ENCODE measurements at regions not wholly inside any gene's neighbourhood (a gene's known extent, or its start where the extent isn't known, plus 50 kb on each side); places are given as distances from the start of the nearest gene placed in this dataset.
"Not testable (repeated sequence)": the region's sequence is repeated elsewhere in the genome, so short reads cannot be mapped to it uniquely, and the experiment has no call there.

DNA sequence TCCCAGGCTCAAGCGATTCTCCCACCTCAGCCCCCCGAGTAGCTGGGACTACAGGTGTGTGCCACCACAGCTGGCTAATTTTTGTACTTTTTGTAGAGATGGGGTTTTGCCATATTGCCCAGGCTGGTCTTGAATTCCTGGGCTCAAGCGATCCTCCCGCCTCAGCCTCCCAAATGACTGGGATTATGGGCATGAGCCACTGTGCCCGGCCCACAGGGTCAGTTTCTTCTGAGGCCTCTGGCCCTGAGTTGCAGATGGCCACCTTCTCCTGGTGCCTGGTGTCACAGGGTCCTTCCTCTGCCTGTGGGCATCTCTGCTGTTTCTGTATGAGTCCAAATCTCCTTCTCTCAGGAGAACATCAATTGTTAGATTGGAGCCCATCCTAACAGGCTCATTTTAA is 121.4 kb upstream of the TNRC6C start:
- H3K4me3 ChIP-seq (ENCODE audit: low read depth, low read length); POLR2A ChIA-PET; CTCF ChIA-PET; H3K27ac ChIP-seq (ENCODE audit: extremely low read depth, low read depth, low read length); H3K9me3 ChIP-seq (ENCODE audit: control insufficient read depth, insufficient read depth, low read depth, low read length); H3K4me1 ChIP-seq (ENCODE audit: control insufficient read depth, insufficient read depth, low read length); H3K36me3 ChIP-seq (ENCODE audit: control insufficient read depth in 2 of 2, insufficient read depth in 1 of 2, low read length in 2 of 2): not testable (repeated sequence)
- TF ChIP-seq ZNF548 (tag by site-specific recombination; IDR thresholded peaks at IDR 0.05) = peak; percentile 52; the same call in 1 of the 2 replicates

DNA sequence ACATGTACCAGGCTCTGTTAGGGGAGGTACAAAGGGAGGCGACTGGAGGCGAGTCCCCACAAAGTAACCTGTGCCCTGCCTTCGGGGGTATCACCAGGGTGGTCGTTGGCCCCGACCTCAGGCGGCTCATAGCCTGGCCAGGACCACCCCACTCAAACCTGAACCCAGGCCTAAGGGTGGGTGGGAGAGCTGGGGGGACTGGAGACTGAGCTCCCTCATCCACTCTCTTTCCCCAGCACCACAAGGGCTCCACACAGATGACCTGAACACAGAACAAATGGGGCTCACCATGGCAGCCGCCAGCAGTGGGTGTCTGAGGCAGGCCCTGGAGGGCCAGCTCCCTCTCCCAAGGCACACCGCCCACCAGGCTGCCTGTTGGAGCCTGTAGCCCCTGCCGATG is 120.6 kb upstream of the TNRC6C start:
- Histone ChIP-seq H3K36me3 (ENCODE audit: control insufficient read depth in 2 of 2, insufficient read depth in 1 of 2, low read length in 2 of 2) (no peaks in the 10 kb centered on the region), H3K4me1 (ENCODE audit: control insufficient read depth, insufficient read depth, low read length) (peaks cover 7% of the 10 kb centered on the region; the same call in 1 of the 2 replicates), H3K4me3 (ENCODE audit: low read depth, low read length) (no peak overlapping the region), H3K27ac (ENCODE audit: extremely low read depth, low read depth, low read length) (no peak overlapping the region), H3K9me3 (ENCODE audit: control insufficient read depth, insufficient read depth, low read depth, low read length) (no peaks in the 10 kb centered on the region)
- ChIA-PET POLR2A (no interaction called here), CTCF (interaction anchor here (1.1 kb wide), 1 partner anchor 23 kb away, joined by 4 read pairs; no protein-coding TSS in a partner anchor)
- TF ChIP-seq ZNF239 (tag by site-specific recombination; IDR thresholded peaks at IDR 0.05) = no peak
- TF ChIP-seq, protein P1, sequence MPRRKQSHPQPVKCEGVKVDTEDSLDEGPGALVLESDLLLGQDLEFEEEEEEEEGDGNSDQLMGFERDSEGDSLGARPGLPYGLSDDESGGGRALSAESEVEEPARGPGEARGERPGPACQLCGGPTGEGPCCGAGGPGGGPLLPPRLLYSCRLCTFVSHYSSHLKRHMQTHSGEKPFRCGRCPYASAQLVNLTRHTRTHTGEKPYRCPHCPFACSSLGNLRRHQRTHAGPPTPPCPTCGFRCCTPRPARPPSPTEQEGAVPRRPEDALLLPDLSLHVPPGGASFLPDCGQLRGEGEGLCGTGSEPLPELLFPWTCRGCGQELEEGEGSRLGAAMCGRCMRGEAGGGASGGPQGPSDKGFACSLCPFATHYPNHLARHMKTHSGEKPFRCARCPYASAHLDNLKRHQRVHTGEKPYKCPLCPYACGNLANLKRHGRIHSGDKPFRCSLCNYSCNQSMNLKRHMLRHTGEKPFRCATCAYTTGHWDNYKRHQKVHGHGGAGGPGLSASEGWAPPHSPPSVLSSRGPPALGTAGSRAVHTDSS (tag by site-specific recombination; IDR thresholded peaks at IDR 0.05) = no peak
- TF ChIP-seq ZNF529 (tag by site-specific recombination; IDR thresholded peaks at IDR 0.05; ENCODE audit: insufficient replicate concordance) = no peak
- TF ChIP-seq ZNF501 (tag by site-specific recombination; IDR thresholded peaks at IDR 0.05) = no peak
- TF ChIP-seq, protein P2, sequence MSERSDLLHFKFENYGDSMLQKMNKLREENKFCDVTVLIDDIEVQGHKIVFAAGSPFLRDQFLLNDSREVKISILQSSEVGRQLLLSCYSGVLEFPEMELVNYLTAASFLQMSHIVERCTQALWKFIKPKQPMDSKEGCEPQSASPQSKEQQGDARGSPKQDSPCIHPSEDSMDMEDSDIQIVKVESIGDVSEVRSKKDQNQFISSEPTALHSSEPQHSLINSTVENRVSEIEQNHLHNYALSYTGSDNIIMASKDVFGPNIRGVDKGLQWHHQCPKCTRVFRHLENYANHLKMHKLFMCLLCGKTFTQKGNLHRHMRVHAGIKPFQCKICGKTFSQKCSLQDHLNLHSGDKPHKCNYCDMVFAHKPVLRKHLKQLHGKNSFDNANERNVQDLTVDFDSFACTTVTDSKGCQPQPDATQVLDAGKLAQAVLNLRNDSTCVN (tag by site-specific recombination; optimal IDR thresholded peaks at IDR 0.05) = no peak
- TF ChIP-seq ZNF792 (tag by site-specific recombination; IDR thresholded peaks at IDR 0.05) = no peak
- TF ChIP-seq, protein P3, sequence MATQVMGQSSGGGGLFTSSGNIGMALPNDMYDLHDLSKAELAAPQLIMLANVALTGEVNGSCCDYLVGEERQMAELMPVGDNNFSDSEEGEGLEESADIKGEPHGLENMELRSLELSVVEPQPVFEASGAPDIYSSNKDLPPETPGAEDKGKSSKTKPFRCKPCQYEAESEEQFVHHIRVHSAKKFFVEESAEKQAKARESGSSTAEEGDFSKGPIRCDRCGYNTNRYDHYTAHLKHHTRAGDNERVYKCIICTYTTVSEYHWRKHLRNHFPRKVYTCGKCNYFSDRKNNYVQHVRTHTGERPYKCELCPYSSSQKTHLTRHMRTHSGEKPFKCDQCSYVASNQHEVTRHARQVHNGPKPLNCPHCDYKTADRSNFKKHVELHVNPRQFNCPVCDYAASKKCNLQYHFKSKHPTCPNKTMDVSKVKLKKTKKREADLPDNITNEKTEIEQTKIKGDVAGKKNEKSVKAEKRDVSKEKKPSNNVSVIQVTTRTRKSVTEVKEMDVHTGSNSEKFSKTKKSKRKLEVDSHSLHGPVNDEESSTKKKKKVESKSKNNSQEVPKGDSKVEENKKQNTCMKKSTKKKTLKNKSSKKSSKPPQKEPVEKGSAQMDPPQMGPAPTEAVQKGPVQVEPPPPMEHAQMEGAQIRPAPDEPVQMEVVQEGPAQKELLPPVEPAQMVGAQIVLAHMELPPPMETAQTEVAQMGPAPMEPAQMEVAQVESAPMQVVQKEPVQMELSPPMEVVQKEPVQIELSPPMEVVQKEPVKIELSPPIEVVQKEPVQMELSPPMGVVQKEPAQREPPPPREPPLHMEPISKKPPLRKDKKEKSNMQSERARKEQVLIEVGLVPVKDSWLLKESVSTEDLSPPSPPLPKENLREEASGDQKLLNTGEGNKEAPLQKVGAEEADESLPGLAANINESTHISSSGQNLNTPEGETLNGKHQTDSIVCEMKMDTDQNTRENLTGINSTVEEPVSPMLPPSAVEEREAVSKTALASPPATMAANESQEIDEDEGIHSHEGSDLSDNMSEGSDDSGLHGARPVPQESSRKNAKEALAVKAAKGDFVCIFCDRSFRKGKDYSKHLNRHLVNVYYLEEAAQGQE (tag by site-specific recombination; IDR thresholded peaks at IDR 0.05) = no peak
- no peak for TF ChIP-seq GLIS1 (tag by site-specific recombination; IDR thresholded peaks at IDR 0.05)
- no peak for TF ChIP-seq ZNF214 (tag by site-specific recombination; IDR thresholded peaks at IDR 0.05; ENCODE audit: borderline replicate concordance)
- TF ChIP-seq, protein P4, sequence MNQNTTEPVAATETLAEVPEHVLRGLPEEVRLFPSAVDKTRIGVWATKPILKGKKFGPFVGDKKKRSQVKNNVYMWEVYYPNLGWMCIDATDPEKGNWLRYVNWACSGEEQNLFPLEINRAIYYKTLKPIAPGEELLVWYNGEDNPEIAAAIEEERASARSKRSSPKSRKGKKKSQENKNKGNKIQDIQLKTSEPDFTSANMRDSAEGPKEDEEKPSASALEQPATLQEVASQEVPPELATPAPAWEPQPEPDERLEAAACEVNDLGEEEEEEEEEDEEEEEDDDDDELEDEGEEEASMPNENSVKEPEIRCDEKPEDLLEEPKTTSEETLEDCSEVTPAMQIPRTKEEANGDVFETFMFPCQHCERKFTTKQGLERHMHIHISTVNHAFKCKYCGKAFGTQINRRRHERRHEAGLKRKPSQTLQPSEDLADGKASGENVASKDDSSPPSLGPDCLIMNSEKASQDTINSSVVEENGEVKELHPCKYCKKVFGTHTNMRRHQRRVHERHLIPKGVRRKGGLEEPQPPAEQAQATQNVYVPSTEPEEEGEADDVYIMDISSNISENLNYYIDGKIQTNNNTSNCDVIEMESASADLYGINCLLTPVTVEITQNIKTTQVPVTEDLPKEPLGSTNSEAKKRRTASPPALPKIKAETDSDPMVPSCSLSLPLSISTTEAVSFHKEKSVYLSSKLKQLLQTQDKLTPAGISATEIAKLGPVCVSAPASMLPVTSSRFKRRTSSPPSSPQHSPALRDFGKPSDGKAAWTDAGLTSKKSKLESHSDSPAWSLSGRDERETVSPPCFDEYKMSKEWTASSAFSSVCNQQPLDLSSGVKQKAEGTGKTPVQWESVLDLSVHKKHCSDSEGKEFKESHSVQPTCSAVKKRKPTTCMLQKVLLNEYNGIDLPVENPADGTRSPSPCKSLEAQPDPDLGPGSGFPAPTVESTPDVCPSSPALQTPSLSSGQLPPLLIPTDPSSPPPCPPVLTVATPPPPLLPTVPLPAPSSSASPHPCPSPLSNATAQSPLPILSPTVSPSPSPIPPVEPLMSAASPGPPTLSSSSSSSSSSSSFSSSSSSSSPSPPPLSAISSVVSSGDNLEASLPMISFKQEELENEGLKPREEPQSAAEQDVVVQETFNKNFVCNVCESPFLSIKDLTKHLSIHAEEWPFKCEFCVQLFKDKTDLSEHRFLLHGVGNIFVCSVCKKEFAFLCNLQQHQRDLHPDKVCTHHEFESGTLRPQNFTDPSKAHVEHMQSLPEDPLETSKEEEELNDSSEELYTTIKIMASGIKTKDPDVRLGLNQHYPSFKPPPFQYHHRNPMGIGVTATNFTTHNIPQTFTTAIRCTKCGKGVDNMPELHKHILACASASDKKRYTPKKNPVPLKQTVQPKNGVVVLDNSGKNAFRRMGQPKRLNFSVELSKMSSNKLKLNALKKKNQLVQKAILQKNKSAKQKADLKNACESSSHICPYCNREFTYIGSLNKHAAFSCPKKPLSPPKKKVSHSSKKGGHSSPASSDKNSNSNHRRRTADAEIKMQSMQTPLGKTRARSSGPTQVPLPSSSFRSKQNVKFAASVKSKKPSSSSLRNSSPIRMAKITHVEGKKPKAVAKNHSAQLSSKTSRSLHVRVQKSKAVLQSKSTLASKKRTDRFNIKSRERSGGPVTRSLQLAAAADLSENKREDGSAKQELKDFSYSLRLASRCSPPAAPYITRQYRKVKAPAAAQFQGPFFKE (tag by site-specific recombination; IDR thresholded peaks at IDR 0.05; ENCODE audit: borderline replicate concordance) = no peak
- TF ChIP-seq, protein P5, sequence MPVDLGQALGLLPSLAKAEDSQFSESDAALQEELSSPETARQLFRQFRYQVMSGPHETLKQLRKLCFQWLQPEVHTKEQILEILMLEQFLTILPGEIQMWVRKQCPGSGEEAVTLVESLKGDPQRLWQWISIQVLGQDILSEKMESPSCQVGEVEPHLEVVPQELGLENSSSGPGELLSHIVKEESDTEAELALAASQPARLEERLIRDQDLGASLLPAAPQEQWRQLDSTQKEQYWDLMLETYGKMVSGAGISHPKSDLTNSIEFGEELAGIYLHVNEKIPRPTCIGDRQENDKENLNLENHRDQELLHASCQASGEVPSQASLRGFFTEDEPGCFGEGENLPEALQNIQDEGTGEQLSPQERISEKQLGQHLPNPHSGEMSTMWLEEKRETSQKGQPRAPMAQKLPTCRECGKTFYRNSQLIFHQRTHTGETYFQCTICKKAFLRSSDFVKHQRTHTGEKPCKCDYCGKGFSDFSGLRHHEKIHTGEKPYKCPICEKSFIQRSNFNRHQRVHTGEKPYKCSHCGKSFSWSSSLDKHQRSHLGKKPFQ (tag by site-specific recombination; IDR thresholded peaks at IDR 0.05) = no peak
- no peak for TF ChIP-seq IKZF3 (tag by site-specific recombination; IDR thresholded peaks at IDR 0.05)
